ENCODE measurements at regions not wholly inside any gene's neighbourhood (a gene's known extent, or its start where the extent isn't known, plus 50 kb on each side); places are given as distances from the start of the nearest gene placed in this dataset.

DNA sequence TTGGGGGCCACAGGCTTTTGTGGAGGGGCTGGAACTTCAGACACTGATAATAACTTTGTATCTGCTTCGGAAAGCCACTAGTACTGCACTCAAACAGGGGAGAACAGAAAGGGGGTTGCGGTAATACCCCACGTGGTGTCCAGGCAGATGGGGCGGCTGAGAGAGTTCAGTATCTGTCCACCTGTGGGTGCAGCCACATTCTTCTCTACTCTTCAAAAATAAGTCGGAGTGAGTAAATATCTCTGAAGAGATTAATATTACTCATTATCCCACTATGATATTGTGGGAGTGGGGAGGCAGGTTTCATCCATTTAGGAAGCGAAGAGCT lies 102.1 kb upstream of the SSBP2 start:
- Mint-ChIP-seq H3K9me3 (ENCODE audit: low read depth, unreplicated experiment) (no peaks in the 10 kb centered on the region), H3K4me1 (ENCODE audit: low read depth, unreplicated experiment) (peaks cover 58% of the 10 kb centered on the region), H3K27ac (ENCODE audit: unreplicated experiment) (no peak overlapping the region), H3K4me3 (ENCODE audit: low read depth, unreplicated experiment) (no peak overlapping the region), H3K36me3 (ENCODE audit: insufficient read depth, unreplicated experiment) (peaks cover 8% of the 10 kb centered on the region), H3K27me3 (ENCODE audit: unreplicated experiment) (no peaks in the 10 kb centered on the region)
- intact Hi-C loops (cut with micrococcal nuclease; ENCODE audit: unreplicated experiment) = loop anchor here (2.0 to 10.0 kb wide), 3 partner anchors 122 to 346 kb away; partner anchors contain the start of gene ATG10
- CTCF ChIA-PET = interaction anchor here (3.4 kb wide), 1 partner anchor 102 kb away, joined by 15 read pairs; the partner anchor contains the start of gene SSBP2
- BruUV-seq (replicated peaks) = no TSS peak
- TF ChIP-seq, protein P1, sequence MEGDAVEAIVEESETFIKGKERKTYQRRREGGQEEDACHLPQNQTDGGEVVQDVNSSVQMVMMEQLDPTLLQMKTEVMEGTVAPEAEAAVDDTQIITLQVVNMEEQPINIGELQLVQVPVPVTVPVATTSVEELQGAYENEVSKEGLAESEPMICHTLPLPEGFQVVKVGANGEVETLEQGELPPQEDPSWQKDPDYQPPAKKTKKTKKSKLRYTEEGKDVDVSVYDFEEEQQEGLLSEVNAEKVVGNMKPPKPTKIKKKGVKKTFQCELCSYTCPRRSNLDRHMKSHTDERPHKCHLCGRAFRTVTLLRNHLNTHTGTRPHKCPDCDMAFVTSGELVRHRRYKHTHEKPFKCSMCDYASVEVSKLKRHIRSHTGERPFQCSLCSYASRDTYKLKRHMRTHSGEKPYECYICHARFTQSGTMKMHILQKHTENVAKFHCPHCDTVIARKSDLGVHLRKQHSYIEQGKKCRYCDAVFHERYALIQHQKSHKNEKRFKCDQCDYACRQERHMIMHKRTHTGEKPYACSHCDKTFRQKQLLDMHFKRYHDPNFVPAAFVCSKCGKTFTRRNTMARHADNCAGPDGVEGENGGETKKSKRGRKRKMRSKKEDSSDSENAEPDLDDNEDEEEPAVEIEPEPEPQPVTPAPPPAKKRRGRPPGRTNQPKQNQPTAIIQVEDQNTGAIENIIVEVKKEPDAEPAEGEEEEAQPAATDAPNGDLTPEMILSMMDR (IDR thresholded peaks at IDR 0.05; ENCODE audit: unreplicated experiment) = no peak
- DNase-seq = no peak

DNA sequence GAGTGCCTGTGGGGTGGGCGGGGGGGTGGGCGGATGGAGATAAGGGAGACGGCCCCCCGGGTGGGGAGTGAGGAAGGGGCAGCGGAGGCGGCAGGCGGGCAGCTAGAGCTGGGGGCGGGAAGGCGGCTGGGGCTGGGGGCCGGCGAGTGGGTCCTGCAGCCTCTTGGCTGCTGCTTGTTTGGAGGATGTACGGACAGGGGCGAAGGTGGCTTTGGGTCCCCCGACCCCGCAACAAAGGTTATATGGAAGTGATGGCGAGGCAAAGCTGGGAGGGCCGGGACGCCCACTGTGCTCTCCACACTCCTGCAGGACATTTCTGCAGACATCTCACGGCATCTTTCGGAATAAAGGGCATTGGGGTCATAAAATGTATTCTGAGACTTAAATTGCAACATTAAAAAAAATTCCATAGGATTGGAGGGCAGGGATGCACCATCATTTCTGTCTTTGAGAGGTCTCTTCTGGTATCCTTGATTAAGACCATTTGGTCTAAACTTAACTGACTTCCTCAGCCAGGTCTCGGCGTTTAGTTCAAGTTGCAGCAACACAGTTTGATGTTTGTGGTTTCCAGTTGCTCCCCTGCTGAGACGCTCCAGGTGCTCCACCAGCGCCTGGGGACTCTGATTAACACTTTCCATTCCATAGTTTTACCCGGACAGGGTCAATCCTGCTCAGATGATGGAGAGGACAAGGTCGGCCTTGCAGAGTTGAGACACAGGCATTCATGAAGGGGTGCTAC lies 101.6 kb upstream of the SSBP2 start:
- Mint-ChIP-seq H3K27me3 (ENCODE audit: unreplicated experiment) (no peaks in the 10 kb centered on the region), H3K36me3 (ENCODE audit: insufficient read depth, unreplicated experiment) (peaks cover 5% of the 10 kb centered on the region), H3K4me3 (ENCODE audit: low read depth, unreplicated experiment) (peak overlapping the region; percentile 72), H3K9me3 (ENCODE audit: low read depth, unreplicated experiment) (no peaks in the 10 kb centered on the region), H3K27ac (ENCODE audit: unreplicated experiment) (peak overlapping the region; percentile 53), H3K4me1 (ENCODE audit: low read depth, unreplicated experiment) (peaks cover 52% of the 10 kb centered on the region)
- DNase-seq = no peak
- no TSS peak for BruUV-seq (replicated peaks)
- CTCF ChIA-PET = interaction anchor here (0.6 to 3.4 kb wide), 6 partner anchors 14 to 313 kb away, joined by 3 to 15 read pairs (median 4); partner anchors contain the start of gene SSBP2
- TF ChIP-seq, protein P1 (IDR thresholded peaks at IDR 0.05; ENCODE audit: unreplicated experiment) = no peak
- intact Hi-C loops (cut with micrococcal nuclease; ENCODE audit: unreplicated experiment) = loop anchor here (2.0 to 10.0 kb wide), 3 partner anchors 122 to 345 kb away; partner anchors contain the start of gene ATG10

GRCh38 chr5:81851481-81852178 lies 100.7 kb upstream of the SSBP2 start:
- peak overlapping the region; percentile 53 for H3K27ac Mint-ChIP-seq (ENCODE audit: unreplicated experiment)
- H3K9me3 Mint-ChIP-seq (ENCODE audit: low read depth, unreplicated experiment) = no peaks in the 10 kb centered on the region
- TF ChIP-seq, protein P1 (IDR thresholded peaks at IDR 0.05; ENCODE audit: unreplicated experiment) = no peak
- CTCF ChIA-PET = interaction anchor here (0.6 to 3.4 kb wide), 9 partner anchors 13 to 314 kb away, joined by 3 to 15 read pairs (median 3); partner anchors contain the start of gene SSBP2
- no TSS peak for BruUV-seq (replicated peaks)
- no peaks in the 10 kb centered on the region for H3K36me3 Mint-ChIP-seq (ENCODE audit: insufficient read depth, unreplicated experiment)
- H3K4me1 Mint-ChIP-seq (ENCODE audit: low read depth, unreplicated experiment) = peaks cover 47% of the 10 kb centered on the region
- peak overlapping the region; percentile 72 for H3K4me3 Mint-ChIP-seq (ENCODE audit: low read depth, unreplicated experiment)
- DNase-seq = peak; percentile 95
- no peaks in the 10 kb centered on the region for H3K27me3 Mint-ChIP-seq (ENCODE audit: unreplicated experiment)
- intact Hi-C loops (cut with micrococcal nuclease; ENCODE audit: unreplicated experiment) = loop anchor here (1.0 to 10.0 kb wide), 4 partner anchors 100 to 344 kb away; partner anchors contain the start of genes ATG10 and SSBP2

GRCh38 chr5:81850501-81851357 lies 99.8 kb upstream of the SSBP2 start:
- TF ChIP-seq, protein P1 (IDR thresholded peaks at IDR 0.05; ENCODE audit: unreplicated experiment) = no peak
- H3K27ac Mint-ChIP-seq (ENCODE audit: unreplicated experiment) = no peak overlapping the region
- H3K27me3 Mint-ChIP-seq (ENCODE audit: unreplicated experiment) = no peaks in the 10 kb centered on the region
- H3K36me3 Mint-ChIP-seq (ENCODE audit: insufficient read depth, unreplicated experiment) = no peaks in the 10 kb centered on the region
- H3K9me3 Mint-ChIP-seq (ENCODE audit: low read depth, unreplicated experiment) = no peaks in the 10 kb centered on the region
- peaks cover 47% of the 10 kb centered on the region for H3K4me1 Mint-ChIP-seq (ENCODE audit: low read depth, unreplicated experiment)
- H3K4me3 Mint-ChIP-seq (ENCODE audit: low read depth, unreplicated experiment) = peak overlapping the region; percentile 72
- no peak for DNase-seq
- BruUV-seq (replicated peaks) = no TSS peak
- CTCF ChIA-PET = interaction anchor here (0.5 to 3.4 kb wide), 5 partner anchors 12 to 315 kb away, joined by 3 to 15 read pairs (median 3); partner anchors contain the start of gene SSBP2
- intact Hi-C loops (cut with micrococcal nuclease; ENCODE audit: unreplicated experiment) = loop anchor here (1.0 to 10.0 kb wide), 3 partner anchors 99 to 343 kb away; partner anchors contain the start of genes ATG10 and SSBP2

Data from Calu3 (cell line).